Upper lobe of left lung (tissue), 6 donors: ENCODE measurements at regions not wholly inside any gene's neighbourhood (a gene's known extent, or its start where the extent isn't known, plus 50 kb on each side); places are given as distances from the start of the nearest gene placed in this dataset.

Experiments
- ATAC-seq, 2 donors: fragments of 200-7000 bp; cut with Tn5 transposase; one replicate each; pipeline ENCODE4 v1.9.1; 2022; ENCODE audit warnings: mild to moderate bottlenecking in 2 of 2, moderate library complexity in 2 of 2; ENCODE audit not compliant: low FRiP score in 2 of 2
- DNase-seq, 2 donors: peaks; one replicate each; pipeline ENCODE4 v3.0.0-alpha.2; 2019 to 2020
- H3K27ac ChIP-seq, 4 donors: fragments of 200-600 bp; sonication (generic); one replicate each; pipeline ENCODE4 v1.5.1; 2016 to 2019
- H3K27me3 ChIP-seq, 4 donors: fragments of 200-600 bp; sonication (generic); one replicate each; pipeline ENCODE4 v1.5.1; 2017 to 2019
- H3K36me3 ChIP-seq, 4 donors: fragments of 200-600 bp; sonication (generic); one replicate each; pipeline ENCODE4 v1.5.1; 2016 to 2019
- H3K4me1 ChIP-seq, 4 donors: fragments of 200-600 bp; sonication (generic); one replicate each; pipeline ENCODE4 v1.5.1; 2018 to 2019
- H3K4me3 ChIP-seq, 4 donors: fragments of 200-600 bp; sonication (generic); one replicate each; pipeline ENCODE4 v1.5.1; 2017 to 2019; ENCODE audit warnings: mild to moderate bottlenecking in 2 of 4, moderate library complexity in 1 of 4
- H3K9me3 ChIP-seq, 4 donors: fragments of 200-600 bp; sonication (generic); one replicate each; pipeline ENCODE4 v1.5.1; 2018 to 2019
- EP300 ChIP-seq, 4 donors: sonication (generic); formaldehyde crosslinking; IDR thresholded peaks; one replicate each; pipeline ENCODE4 v1.5.1; 2017; ENCODE audit warnings: antibody characterized with exemption in 4 of 4, control low read depth in 2 of 4
- POLR2A ChIP-seq, 4 donors: fragments of 450-650 bp; IDR thresholded peaks; one replicate each; pipeline ENCODE4 v1.5.1; 2016 to 2017; ENCODE audit warnings: antibody characterized with exemption in 4 of 4, mild to moderate bottlenecking in 2 of 4
- POLR2AphosphoS5 ChIP-seq, 2 donors: sonication (generic); formaldehyde crosslinking; IDR thresholded peaks; one replicate each; pipeline ENCODE4 v1.5.1; 2017; ENCODE audit warnings: antibody characterized with exemption in 2 of 2
- WGBS, 2 donors: methylation state at CpG; one replicate each; pipeline ENCODE4 v1.1.5; 2017 to 2018; 5-methylcytosine and 5-hydroxymethylcytosine counted together
- TF ChIP-seq, protein P1 (sequence below), 6 experiments: fragments of 450-650 bp in 4 of 6; fragments of 200-600 bp in 2 of 6; sonication (generic) in 2 of 6; IDR thresholded peaks; one replicate each; pipeline ENCODE4 v1.5.1; 2016 to 2019; ENCODE audit warnings: antibody characterized with exemption in 6 of 6
- donor health status: DM: no; HTN: no; CAD: no; lungs with moderate emphysema.
- donor health status: DM: no; HTN: yes; CAD: no; lungs with severe emphysema.

DNA sequence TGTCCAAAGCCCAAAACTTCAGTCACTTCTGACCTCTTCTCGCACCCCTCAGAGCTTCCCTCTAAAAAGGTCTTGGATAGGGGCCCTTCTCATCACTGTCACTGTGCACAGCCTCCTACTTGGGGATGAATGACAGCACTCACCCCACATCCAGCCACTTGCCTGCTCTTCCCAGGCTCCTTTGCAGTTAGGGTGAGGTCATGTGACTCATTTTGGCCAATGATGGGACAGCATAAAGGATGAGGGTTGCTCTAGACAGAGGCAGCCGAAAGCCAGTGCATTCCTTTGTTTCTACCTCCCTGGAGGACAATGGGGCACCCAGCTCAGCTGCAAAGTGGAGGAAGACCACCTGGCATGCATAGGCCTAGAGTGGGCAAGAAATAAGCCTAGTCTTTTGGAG lies 1413.3 kb downstream of the TBC1D22A start:
- DNase-seq: peak in 1 of 2 donors; percentile 3
- no peak for TF ChIP-seq POLR2AphosphoS5 (IDR thresholded peaks at IDR 0.05)
- TF ChIP-seq POLR2A (IDR thresholded peaks at IDR 0.05): no peak
- no peak for TF ChIP-seq EP300 (IDR thresholded peaks at IDR 0.05)
- TF ChIP-seq, protein P1, sequence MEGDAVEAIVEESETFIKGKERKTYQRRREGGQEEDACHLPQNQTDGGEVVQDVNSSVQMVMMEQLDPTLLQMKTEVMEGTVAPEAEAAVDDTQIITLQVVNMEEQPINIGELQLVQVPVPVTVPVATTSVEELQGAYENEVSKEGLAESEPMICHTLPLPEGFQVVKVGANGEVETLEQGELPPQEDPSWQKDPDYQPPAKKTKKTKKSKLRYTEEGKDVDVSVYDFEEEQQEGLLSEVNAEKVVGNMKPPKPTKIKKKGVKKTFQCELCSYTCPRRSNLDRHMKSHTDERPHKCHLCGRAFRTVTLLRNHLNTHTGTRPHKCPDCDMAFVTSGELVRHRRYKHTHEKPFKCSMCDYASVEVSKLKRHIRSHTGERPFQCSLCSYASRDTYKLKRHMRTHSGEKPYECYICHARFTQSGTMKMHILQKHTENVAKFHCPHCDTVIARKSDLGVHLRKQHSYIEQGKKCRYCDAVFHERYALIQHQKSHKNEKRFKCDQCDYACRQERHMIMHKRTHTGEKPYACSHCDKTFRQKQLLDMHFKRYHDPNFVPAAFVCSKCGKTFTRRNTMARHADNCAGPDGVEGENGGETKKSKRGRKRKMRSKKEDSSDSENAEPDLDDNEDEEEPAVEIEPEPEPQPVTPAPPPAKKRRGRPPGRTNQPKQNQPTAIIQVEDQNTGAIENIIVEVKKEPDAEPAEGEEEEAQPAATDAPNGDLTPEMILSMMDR (IDR thresholded peaks at IDR 0.05): no peak
- H3K27ac ChIP-seq: no peak overlapping the region
- H3K4me1 ChIP-seq: no peaks in the 10 kb centered on the region
- no peaks in the 10 kb centered on the region for H3K36me3 ChIP-seq
- H3K27me3 ChIP-seq: no peaks in the 10 kb centered on the region
- H3K9me3 ChIP-seq: no peaks in the 10 kb centered on the region
- WGBS, 2 donors: 86% methylated on average over 2 of the region's 2 CpGs
- no peak for ATAC-seq
- H3K4me3 ChIP-seq: no peak overlapping the region

DNA sequence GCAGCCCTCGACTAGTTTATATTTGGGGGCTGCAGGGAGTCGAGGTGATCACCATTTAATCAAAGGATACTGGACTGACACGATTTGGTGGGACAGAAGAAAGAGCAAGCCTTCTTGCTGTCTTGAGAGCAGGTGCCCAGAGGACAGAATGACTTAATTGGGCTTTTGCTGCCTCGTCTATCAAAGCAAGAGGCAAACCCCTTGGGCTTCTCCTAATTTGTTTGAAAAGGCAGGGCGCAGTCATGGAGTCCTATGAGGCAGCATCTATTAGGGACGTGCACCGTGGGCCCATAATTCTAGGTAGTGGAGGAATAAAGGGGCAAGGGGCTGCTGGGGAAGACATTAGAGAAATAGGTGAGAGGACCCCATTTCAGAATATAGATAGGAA lies 1411.3 kb downstream of the TBC1D22A start:
- Histone ChIP-seq H3K4me3 (no peak overlapping the region), H3K27ac (no peak overlapping the region), H3K27me3 (no peaks in the 10 kb centered on the region), H3K4me1 (no peaks in the 10 kb centered on the region), H3K9me3 (no peaks in the 10 kb centered on the region), H3K36me3 (no peaks in the 10 kb centered on the region)
- 69 to 77% methylated on average over 4 to 7 of the region's 7 CpGs for WGBS, 2 donors
- ATAC-seq: no peak
- peak in 1 of 2 donors; percentile 2 for DNase-seq
- TF ChIP-seq POLR2A (IDR thresholded peaks at IDR 0.05) (no peak), POLR2AphosphoS5 (IDR thresholded peaks at IDR 0.05) (no peak), EP300 (IDR thresholded peaks at IDR 0.05) (no peak)
- TF ChIP-seq, protein P1 (IDR thresholded peaks at IDR 0.05): no peak

DNA sequence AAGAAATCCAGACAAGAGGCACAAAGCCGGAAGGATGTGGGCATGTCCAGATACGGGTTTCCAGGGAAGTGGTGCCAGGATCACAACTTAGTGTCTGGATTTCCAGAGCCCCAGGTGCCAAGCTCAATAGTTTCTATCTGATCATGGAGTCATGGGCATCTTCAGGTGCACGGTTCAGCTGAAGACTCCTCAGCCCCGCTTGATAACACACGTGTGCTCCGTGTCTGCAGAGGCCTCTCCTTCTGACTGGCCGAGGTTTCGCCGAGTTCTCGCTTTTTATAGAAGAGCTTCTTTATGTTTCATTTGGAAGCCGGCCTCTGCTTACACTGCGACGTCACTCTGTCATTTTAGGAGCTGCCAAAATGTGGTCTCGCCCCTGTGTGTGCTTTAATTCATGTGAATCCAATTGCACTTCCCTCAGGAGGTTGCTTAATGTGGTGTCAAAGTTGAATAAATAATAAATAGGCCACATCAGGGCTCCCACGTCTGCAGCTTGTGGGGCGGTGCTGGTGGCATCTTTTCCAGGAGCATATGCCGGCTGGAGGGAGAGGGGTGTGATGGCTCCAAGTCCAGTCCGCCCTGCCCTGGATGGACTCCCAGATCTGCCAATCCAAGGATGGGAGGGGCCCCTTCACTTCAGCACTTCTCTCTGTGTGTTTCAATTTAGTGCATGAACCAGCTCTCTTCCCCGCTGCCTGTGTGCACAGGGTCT lies 1410.8 kb downstream of the TBC1D22A start:
- Histone ChIP-seq H3K36me3 (no peaks in the 10 kb centered on the region), H3K4me3 (no peak overlapping the region), H3K27ac (no peak overlapping the region), H3K27me3 (no peaks in the 10 kb centered on the region), H3K4me1 (no peaks in the 10 kb centered on the region), H3K9me3 (no peaks in the 10 kb centered on the region)
- 74 to 84% methylated on average over 19 of the region's 19 CpGs for WGBS, 2 donors
- DNase-seq: peak in 1 of 2 donors; percentile 16
- no peak for ATAC-seq
- TF ChIP-seq, protein P1 (IDR thresholded peaks at IDR 0.05): no peak
- TF ChIP-seq EP300 (IDR thresholded peaks at IDR 0.05) (no peak), POLR2A (IDR thresholded peaks at IDR 0.05) (no peak), POLR2AphosphoS5 (IDR thresholded peaks at IDR 0.05) (no peak)

DNA sequence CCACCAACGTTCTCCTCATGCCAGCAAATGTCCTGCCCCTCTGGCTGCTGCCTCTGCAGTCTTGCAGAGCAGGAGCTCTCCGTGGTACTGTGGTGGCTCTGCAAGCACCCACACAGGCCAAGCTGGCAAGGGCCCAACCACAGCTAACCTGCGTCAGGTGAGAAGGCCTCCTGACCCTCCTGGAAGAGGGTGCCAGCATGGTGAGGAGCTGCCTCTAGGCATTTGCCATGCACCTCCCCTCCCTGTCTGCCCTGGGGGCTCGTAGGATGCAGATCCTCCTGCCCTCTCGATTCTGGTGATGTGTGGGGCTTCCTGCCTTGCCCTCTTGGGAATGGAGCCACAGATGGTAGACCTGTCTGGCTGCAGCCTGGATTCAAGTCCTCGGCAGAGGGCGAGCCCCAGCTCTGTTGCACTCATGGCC lies 1408.8 kb downstream of the TBC1D22A start:
- no peak for ATAC-seq
- Histone ChIP-seq H3K27me3 (no peaks in the 10 kb centered on the region), H3K4me1 (no peaks in the 10 kb centered on the region), H3K36me3 (no peaks in the 10 kb centered on the region), H3K4me3 (no peak overlapping the region), H3K9me3 (no peaks in the 10 kb centered on the region), H3K27ac (no peak overlapping the region)
- TF ChIP-seq POLR2AphosphoS5 (IDR thresholded peaks at IDR 0.05) (no peak), POLR2A (IDR thresholded peaks at IDR 0.05) (no peak), EP300 (IDR thresholded peaks at IDR 0.05) (no peak)
- TF ChIP-seq, protein P1 (IDR thresholded peaks at IDR 0.05): no peak
- peak in 1 of 2 donors; percentile 12 for DNase-seq
- 46 to 49% methylated on average over 4 to 7 of the region's 7 CpGs for WGBS, 2 donors

DNA sequence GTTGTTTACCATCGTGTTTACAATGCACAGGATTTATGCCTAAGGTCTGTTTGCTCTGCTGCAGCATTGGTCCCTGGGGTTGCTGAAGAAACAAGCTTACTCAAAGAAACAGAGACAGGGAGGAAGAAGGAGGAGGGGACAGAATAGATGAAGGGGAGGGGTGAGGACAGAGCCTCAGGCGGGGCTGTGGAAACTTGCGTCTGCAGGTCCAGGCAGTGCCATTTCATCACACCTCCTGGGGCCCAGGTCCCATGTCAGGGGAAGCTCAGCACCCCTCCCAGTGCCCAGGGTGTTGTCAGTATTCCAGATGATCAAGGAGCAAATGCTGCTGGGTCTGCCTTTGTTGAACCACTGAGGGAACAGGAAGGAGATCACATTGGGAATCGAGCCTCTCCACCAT lies 1406.8 kb downstream of the TBC1D22A start:
- DNase-seq (peak in 1 of 2 donors; percentile 14), ATAC-seq (no peak)
- Histone ChIP-seq H3K27me3 (no peaks in the 10 kb centered on the region), H3K4me1 (no peaks in the 10 kb centered on the region), H3K4me3 (no peak overlapping the region), H3K9me3 (no peaks in the 10 kb centered on the region), H3K36me3 (no peaks in the 10 kb centered on the region), H3K27ac (no peak overlapping the region)
- TF ChIP-seq POLR2AphosphoS5 (IDR thresholded peaks at IDR 0.05) (no peak), EP300 (IDR thresholded peaks at IDR 0.05) (no peak), POLR2A (IDR thresholded peaks at IDR 0.05) (no peak)
- TF ChIP-seq, protein P1 (IDR thresholded peaks at IDR 0.05): no peak
- WGBS, 2 donors: 70 to 75% methylated on average over 3 to 4 of the region's 4 CpGs
